ENCODE measurements at regions not wholly inside any gene's neighbourhood (a gene's known extent, or its start where the extent isn't known, plus 50 kb on each side); places are given as distances from the start of the nearest gene placed in this dataset.

DNA sequence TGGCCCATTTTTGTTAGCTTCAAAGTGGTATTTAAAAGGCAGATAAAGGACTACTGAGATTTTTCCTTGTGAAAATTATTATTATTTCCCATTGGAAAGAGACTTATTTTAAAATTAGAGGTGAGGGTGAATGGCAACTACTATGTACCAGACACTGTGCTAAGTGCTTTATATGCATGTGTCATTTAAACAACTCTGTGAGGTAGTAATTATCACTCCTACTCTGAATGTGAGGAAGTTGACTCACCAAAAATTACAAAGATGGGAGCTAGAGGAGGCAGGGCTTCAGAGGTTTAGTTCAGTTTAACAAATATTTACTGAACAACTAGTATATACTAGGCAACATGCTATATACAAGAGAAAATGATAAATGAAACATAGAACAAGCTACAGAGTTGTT is 78.2 kb downstream of the MSL3 start:
- Histone ChIP-seq H3K27me3 (ENCODE audit: control insufficient read depth in 2 of 2, insufficient read depth in 2 of 2, low read length in 2 of 2) (no peaks in the 10 kb centered on the region), H3K36me3 (ENCODE audit: control insufficient read depth in 2 of 3, insufficient read depth in 3 of 3, low read length in 3 of 3) (no peaks in the 10 kb centered on the region), H3K27ac (ENCODE audit: low read depth, low read length) (no peak overlapping the region), H3K4me3 (ENCODE audit: low read length) (no peak overlapping the region), H3K9me3 (ENCODE audit: control insufficient read depth in 2 of 3, low read length in 3 of 3) (no peaks in the 10 kb centered on the region), H3K4me1 (ENCODE audit: control insufficient read depth in 2 of 2, insufficient read depth in 2 of 2, low read length in 2 of 2) (no peaks in the 10 kb centered on the region)
- CTCF ChIA-PET: no interaction called here
- Mint-ChIP-seq H3K4me3 (no peak overlapping the region), H3K4me1 (peaks cover 0 to 7% (median 2%) of the 10 kb centered on the region in 7 donors), H3K27ac (no peak overlapping the region), H3K9me3 (peaks cover 0 to 2% (median 0%) of the 10 kb centered on the region in 11 donors), H3K27me3 (peaks cover 0 to 5% (median 0%) of the 10 kb centered on the region in 5 donors), H3K36me3 (peaks cover 0 to 4% (median 0%) of the 10 kb centered on the region in 5 donors)
- ATAC-seq (no peak), DNase-seq (no peak)
- intact Hi-C loops (cut with micrococcal nuclease): loop anchor here in 1 of 2 donors (10.0 kb wide), 1 partner anchor 69 kb away; no protein-coding TSS in a partner anchor
- POLR2A ChIA-PET: no interaction called here

DNA sequence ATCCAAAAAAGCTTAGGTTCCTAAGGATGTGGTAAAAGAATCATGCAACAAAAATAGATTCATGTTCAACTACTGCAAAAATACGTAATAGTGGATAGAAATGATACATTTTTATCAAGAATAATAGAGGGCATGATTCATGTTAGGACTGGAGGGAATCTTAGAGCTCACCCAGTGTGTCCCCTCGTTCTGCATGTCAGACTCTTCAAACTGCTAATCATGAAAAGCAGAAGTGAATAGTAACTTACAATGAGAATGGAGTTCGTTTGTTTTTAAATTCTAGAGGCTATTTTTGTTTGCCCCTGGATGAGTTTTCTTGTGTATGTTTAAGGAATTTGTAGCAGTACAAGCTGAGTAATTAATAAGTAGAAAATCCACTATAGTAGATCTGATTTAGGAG is 79.4 kb downstream of the MSL3 start:
- Histone ChIP-seq H3K36me3 (ENCODE audit: control insufficient read depth in 2 of 3, insufficient read depth in 3 of 3, low read length in 3 of 3) (no peaks in the 10 kb centered on the region), H3K27ac (ENCODE audit: low read depth, low read length) (no peak overlapping the region), H3K9me3 (ENCODE audit: control insufficient read depth in 2 of 3, low read length in 3 of 3) (no peaks in the 10 kb centered on the region), H3K4me1 (ENCODE audit: control insufficient read depth in 2 of 2, insufficient read depth in 2 of 2, low read length in 2 of 2) (no peaks in the 10 kb centered on the region), H3K4me3 (ENCODE audit: low read length) (no peak overlapping the region), H3K27me3 (ENCODE audit: control insufficient read depth in 2 of 2, insufficient read depth in 2 of 2, low read length in 2 of 2) (no peaks in the 10 kb centered on the region)
- Mint-ChIP-seq H3K4me3 (no peak overlapping the region), H3K4me1 (peaks cover 0 to 7% (median 2%) of the 10 kb centered on the region in 7 donors), H3K9me3 (peaks cover 0 to 2% (median 0%) of the 10 kb centered on the region in 11 donors), H3K36me3 (peaks cover 0 to 4% (median 0%) of the 10 kb centered on the region in 5 donors), H3K27ac (no peak overlapping the region), H3K27me3 (peaks cover 0 to 2% (median 0%) of the 10 kb centered on the region in 5 donors)
- POLR2A ChIA-PET: no interaction called here
- ATAC-seq (no peak), DNase-seq (no peak)
- CTCF ChIA-PET: no interaction called here
- intact Hi-C loops (cut with micrococcal nuclease): loop anchor here in 1 of 2 donors (10.0 kb wide), 1 partner anchor 67 kb away; no protein-coding TSS in a partner anchor

DNA sequence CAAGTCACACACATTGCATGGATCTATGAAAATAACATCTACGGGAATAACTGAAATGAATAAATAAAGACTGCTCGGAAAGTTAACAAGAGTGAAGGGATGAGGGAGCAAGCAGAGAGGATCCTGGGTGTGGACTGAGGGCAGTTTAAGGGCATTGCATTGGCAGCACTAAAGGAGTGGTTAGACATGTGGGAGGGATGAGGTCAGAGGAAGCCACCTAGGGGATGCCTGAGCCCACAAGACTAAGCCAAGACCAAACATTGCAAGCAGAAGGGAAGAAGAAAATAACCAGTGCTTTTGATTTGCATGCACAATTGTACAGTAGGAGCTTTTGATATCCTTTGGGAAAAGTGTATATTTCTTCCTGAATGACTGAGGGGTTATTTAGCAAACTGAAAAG is 106.1 kb downstream of the MSL3 start:
- no peak for DNase-seq
- no peaks in the 10 kb centered on the region for H3K27me3 Mint-ChIP-seq
- H3K27ac Mint-ChIP-seq: no peak overlapping the region
- no peak overlapping the region for H3K4me3 Mint-ChIP-seq
- peaks cover 0 to 8% (median 0%) of the 10 kb centered on the region in 7 donors for H3K4me1 Mint-ChIP-seq
- H3K36me3 ChIP-seq (ENCODE audit: control insufficient read depth in 2 of 3, insufficient read depth in 3 of 3, low read length in 3 of 3): no peaks in the 10 kb centered on the region
- POLR2A ChIA-PET: no interaction called here
- H3K4me1 ChIP-seq (ENCODE audit: control insufficient read depth in 2 of 2, insufficient read depth in 2 of 2, low read length in 2 of 2): no peaks in the 10 kb centered on the region
- H3K4me3 ChIP-seq (ENCODE audit: low read length): no peak overlapping the region
- no peaks in the 10 kb centered on the region for H3K27me3 ChIP-seq (ENCODE audit: control insufficient read depth in 2 of 2, insufficient read depth in 2 of 2, low read length in 2 of 2)
- H3K9me3 Mint-ChIP-seq: no peaks in the 10 kb centered on the region
- intact Hi-C loops (cut with micrococcal nuclease): no loop called here
- H3K27ac ChIP-seq (ENCODE audit: low read depth, low read length): no peak overlapping the region
- CTCF ChIA-PET: no interaction called here
- ATAC-seq: no peak
- no peaks in the 10 kb centered on the region for H3K9me3 ChIP-seq (ENCODE audit: control insufficient read depth in 2 of 3, low read length in 3 of 3)
- H3K36me3 Mint-ChIP-seq: no peaks in the 10 kb centered on the region

DNA sequence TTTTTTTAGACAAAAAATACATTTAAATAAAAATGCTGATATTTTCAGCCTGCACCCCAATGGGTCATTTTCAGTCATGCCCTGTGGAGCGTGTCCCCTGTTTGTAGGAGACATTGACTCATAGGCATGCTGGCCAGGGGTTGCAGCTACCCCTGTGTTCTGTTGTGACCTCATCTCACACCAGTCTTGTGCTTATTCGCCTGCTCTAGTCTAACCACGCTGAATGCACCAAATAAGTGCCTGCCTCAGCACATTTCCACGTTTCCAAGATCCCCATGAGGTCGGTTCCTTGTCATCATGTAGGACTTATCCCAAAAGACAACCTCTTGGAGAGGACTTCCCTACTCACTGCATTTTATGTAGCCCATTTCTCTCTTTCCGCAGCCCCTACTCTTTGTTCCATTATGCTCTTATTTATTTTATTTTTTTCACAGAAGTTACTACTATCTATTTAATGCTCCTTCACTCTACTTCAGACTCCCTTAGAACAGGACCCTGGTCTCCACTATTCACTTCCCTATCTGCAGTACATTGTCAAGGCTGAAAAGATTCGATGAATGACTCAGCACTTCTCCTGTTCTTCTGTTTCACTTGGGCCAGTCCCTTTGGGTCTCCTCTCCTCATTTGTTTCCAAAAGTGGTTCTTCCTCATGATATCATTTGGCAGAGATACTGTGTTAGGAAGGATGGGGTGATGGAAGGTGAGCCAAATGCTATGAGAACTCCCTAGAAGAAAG is 109.7 kb downstream of the MSL3 start:
- Mint-ChIP-seq H3K27me3 (no peaks in the 10 kb centered on the region), H3K4me3 (no peak overlapping the region), H3K27ac (peak overlapping the region in 1 of 9 donors; percentile 73), H3K36me3 (no peaks in the 10 kb centered on the region), H3K4me1 (peaks cover 0 to 4% (median 0%) of the 10 kb centered on the region in 7 donors), H3K9me3 (no peaks in the 10 kb centered on the region)
- ChIA-PET POLR2A (no interaction called here), CTCF (no interaction called here)
- ATAC-seq: no peak
- H3K9me3 ChIP-seq (ENCODE audit: control insufficient read depth in 2 of 3, low read length in 3 of 3): no peaks in the 10 kb centered on the region
- no peak overlapping the region for H3K27ac ChIP-seq (ENCODE audit: low read depth, low read length)
- H3K36me3 ChIP-seq (ENCODE audit: control insufficient read depth in 2 of 3, insufficient read depth in 3 of 3, low read length in 3 of 3): no peaks in the 10 kb centered on the region
- H3K4me1 ChIP-seq (ENCODE audit: control insufficient read depth in 2 of 2, insufficient read depth in 2 of 2, low read length in 2 of 2): no peaks in the 10 kb centered on the region
- H3K27me3 ChIP-seq (ENCODE audit: control insufficient read depth in 2 of 2, insufficient read depth in 2 of 2, low read length in 2 of 2): no peaks in the 10 kb centered on the region
- H3K4me3 ChIP-seq (ENCODE audit: low read length): no peak overlapping the region
- intact Hi-C loops (cut with micrococcal nuclease): no loop called here
- DNase-seq: no peak

DNA sequence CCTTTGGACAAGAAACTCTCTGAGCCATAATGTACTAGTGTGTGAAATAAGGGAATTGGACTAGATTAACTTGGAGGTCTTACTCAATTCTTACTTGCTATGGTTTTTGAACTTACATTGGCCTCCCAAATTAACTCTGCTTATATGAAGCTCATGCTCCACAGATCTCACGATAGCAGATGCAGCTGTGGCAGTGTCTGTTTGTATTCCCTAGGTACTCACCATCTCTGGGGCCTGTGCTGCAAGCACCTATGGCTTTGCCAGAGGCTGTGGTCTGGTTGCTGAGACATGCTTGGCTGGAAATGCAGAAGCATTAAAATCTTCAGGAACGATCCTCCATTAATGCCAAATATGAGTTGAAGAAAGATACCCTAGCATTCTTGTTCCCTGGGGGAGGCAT is 112.8 kb downstream of the MSL3 start:
- intact Hi-C loops (cut with micrococcal nuclease): no loop called here
- H3K4me3 Mint-ChIP-seq: no peak overlapping the region
- H3K36me3 ChIP-seq (ENCODE audit: control insufficient read depth in 2 of 3, insufficient read depth in 3 of 3, low read length in 3 of 3): no peaks in the 10 kb centered on the region
- no peak overlapping the region for H3K27ac ChIP-seq (ENCODE audit: low read depth, low read length)
- no peaks in the 10 kb centered on the region for H3K4me1 Mint-ChIP-seq
- CTCF ChIA-PET: no interaction called here
- H3K36me3 Mint-ChIP-seq: no peaks in the 10 kb centered on the region
- no peaks in the 10 kb centered on the region for H3K27me3 ChIP-seq (ENCODE audit: control insufficient read depth in 2 of 2, insufficient read depth in 2 of 2, low read length in 2 of 2)
- no peak overlapping the region for H3K27ac Mint-ChIP-seq
- H3K9me3 Mint-ChIP-seq: no peaks in the 10 kb centered on the region
- no peaks in the 10 kb centered on the region for H3K9me3 ChIP-seq (ENCODE audit: control insufficient read depth in 2 of 3, low read length in 3 of 3)
- H3K4me1 ChIP-seq (ENCODE audit: control insufficient read depth in 2 of 2, insufficient read depth in 2 of 2, low read length in 2 of 2): no peaks in the 10 kb centered on the region
- H3K27me3 Mint-ChIP-seq: no peaks in the 10 kb centered on the region
- ATAC-seq (no peak), DNase-seq (no peak)
- no peak overlapping the region for H3K4me3 ChIP-seq (ENCODE audit: low read length)
- POLR2A ChIA-PET: no interaction called here

DNA sequence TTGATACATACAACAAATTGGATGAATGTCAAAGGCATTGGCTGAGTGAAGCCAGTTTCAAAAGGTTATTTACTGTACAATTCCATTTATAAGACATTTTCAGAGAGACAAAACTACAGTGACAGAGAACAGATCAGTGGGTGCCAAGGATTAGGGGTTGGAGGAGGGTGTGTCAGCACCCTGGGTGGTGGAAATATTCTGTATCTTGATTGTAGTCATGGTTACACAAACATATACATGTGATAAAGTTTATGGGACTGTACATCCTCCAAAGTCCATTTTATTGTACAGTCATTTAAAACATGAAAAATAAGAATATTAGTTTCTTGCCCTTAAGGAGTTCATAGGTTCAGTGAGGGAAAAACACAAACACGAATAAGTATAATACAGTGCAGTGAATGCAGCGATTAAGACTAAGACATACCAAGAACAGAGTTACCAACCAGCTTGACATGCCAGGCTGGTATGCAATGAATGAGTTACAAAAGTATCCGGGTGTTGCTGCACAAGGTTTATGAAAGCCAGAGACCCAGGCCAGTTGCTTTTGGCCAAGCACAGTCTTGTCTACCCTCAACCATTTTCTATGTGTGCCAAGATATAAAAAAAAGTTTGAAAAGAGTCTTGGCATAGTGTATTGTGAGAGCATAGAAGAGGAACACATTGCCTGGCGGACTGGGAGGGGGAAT is 123.6 kb downstream of the MSL3 start:
- ChIA-PET CTCF (no interaction called here), POLR2A (no interaction called here)
- Histone ChIP-seq H3K4me3 (ENCODE audit: low read length) (no peak overlapping the region), H3K27me3 (ENCODE audit: control insufficient read depth in 2 of 2, insufficient read depth in 2 of 2, low read length in 2 of 2) (no peaks in the 10 kb centered on the region), H3K9me3 (ENCODE audit: control insufficient read depth in 2 of 3, low read length in 3 of 3) (no peaks in the 10 kb centered on the region), H3K27ac (ENCODE audit: low read depth, low read length) (no peak overlapping the region), H3K36me3 (ENCODE audit: control insufficient read depth in 2 of 3, insufficient read depth in 3 of 3, low read length in 3 of 3) (no peaks in the 10 kb centered on the region), H3K4me1 (ENCODE audit: control insufficient read depth in 2 of 2, insufficient read depth in 2 of 2, low read length in 2 of 2) (no peaks in the 10 kb centered on the region)
- Mint-ChIP-seq H3K9me3 (no peaks in the 10 kb centered on the region), H3K36me3 (no peaks in the 10 kb centered on the region), H3K27ac (no peak overlapping the region), H3K4me1 (no peaks in the 10 kb centered on the region), H3K4me3 (no peak overlapping the region), H3K27me3 (no peaks in the 10 kb centered on the region)
- intact Hi-C loops (cut with micrococcal nuclease): no loop called here
- DNase-seq (no peak), ATAC-seq (no peak)

DNA sequence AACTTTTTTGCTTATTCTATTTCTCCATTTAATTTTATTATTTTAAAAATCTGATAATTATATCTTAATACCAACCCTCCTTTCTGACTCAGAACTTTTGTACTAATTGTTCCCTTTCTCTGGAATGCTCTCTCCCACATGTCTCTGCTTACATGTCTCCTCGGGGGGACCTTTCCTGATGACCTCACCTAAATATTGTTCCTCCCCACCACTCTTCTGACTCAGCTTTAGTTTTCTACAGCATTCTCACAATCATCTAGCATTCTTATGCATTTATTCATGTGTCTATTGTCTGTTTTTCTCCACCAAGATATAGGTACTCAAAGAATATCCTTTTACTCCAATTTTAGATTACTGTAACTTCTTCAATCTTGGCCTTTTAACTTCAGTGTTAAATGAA is 128.7 kb downstream of the MSL3 start:
- H3K27ac Mint-ChIP-seq: no peak overlapping the region
- no peak for DNase-seq
- H3K36me3 ChIP-seq (ENCODE audit: control insufficient read depth in 2 of 3, insufficient read depth in 3 of 3, low read length in 3 of 3): no peaks in the 10 kb centered on the region
- peaks cover 0 to 9% (median 0%) of the 10 kb centered on the region in 11 donors for H3K9me3 Mint-ChIP-seq
- H3K27ac ChIP-seq (ENCODE audit: low read depth, low read length): no peak overlapping the region
- ChIA-PET CTCF (no interaction called here), POLR2A (no interaction called here)
- no peaks in the 10 kb centered on the region for H3K4me1 ChIP-seq (ENCODE audit: control insufficient read depth in 2 of 2, insufficient read depth in 2 of 2, low read length in 2 of 2)
- H3K4me3 Mint-ChIP-seq: no peak overlapping the region
- no peaks in the 10 kb centered on the region for H3K27me3 ChIP-seq (ENCODE audit: control insufficient read depth in 2 of 2, insufficient read depth in 2 of 2, low read length in 2 of 2)
- H3K36me3 Mint-ChIP-seq: no peaks in the 10 kb centered on the region
- intact Hi-C loops (cut with micrococcal nuclease): no loop called here
- H3K27me3 Mint-ChIP-seq: peaks cover 0 to 5% (median 0%) of the 10 kb centered on the region in 5 donors
- H3K9me3 ChIP-seq (ENCODE audit: control insufficient read depth in 2 of 3, low read length in 3 of 3): no peaks in the 10 kb centered on the region
- H3K4me3 ChIP-seq (ENCODE audit: low read length): no peak overlapping the region
- ATAC-seq: no peak
- peaks cover 0 to 7% (median 4%) of the 10 kb centered on the region in 7 donors for H3K4me1 Mint-ChIP-seq
